NCI-H187 (cell line): ENCODE measurements at regions not wholly inside any gene's neighbourhood (a gene's known extent, or its start where the extent isn't known, plus 50 kb on each side); places are given as distances from the start of the nearest gene placed in this dataset.

ENCODE experiments used
- DNase-seq, 2 experiments: peaks; one replicate each; lab custom pipeline; 2025; lab: John Stamatoyannopoulos, UW

- DNase-seq = no peak
Measured at GRCh38 chr14:26128931-26129671, 468.7 kb downstream of the NOVA1 start.

DNA sequence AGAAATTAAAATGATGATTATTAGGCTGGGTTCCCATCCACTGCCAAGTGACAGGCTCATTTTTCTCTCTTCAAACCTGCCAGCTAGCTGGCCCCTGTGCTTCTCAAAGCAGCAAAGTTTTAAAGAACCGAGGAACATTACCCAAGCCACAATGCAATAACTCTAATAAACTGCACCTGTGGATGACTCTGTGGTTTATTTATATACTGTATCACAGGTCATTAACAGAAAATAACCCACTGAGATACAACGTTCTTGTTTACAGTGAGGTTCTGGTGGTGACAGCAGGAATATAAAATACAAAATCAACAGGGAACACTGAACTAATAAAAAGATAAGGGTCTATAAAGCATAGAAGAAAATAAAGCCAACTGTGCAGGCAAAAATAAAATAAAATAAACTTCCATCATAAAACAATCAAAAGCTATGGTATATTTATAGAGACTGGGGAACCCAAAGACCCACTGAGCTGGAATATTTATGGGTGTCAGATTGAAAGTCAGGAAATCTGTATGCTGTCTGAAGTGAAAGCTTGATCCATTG is 472.9 kb downstream of the NOVA1 start:
- no peak for DNase-seq

DNA sequence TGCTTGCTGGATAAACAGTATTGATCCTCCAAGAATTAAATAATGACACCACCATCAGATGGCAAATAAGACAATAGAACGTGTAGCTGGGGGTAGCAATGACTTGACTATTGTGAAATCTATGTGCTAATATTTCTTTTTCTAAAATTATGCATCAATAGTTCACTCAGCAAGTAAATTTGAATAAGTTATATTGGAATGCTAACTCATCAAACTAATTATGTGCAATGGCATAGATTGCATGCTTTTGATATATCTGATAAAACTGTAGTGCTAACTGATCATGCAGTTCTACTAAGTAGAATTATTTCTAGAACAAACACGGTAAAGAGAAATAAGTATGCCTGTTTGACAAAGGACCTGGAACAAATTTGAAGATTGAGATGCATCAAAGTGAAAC is 474.4 kb downstream of the NOVA1 start:
- DNase-seq = no peak

GRCh38 chr14:26121181-26121580 is 476.7 kb downstream of the NOVA1 start:
- no peak for DNase-seq

GRCh38 chr14:26113911-26114640 is 483.8 kb downstream of the NOVA1 start:
- DNase-seq = no peak

DNA sequence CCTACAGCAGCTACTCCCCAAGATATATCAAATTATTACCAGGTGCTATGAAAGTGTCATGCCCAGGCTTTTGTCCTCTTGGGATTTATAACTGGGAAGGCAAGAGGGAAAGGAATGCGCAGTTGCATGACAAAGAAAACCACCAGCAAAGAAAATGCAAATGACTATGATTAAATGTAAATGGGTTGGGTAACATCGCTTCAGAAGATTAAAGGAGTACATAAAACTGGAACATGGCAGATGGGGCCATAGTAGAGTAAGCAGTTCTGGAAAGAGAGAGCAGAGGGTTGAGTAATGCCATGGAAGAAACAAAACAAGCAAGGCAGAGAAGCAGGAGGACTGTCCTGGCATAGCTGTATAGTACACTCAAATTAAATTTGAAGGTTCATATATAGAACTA is 493.1 kb downstream of the NOVA1 start:
- no peak for DNase-seq

DNA sequence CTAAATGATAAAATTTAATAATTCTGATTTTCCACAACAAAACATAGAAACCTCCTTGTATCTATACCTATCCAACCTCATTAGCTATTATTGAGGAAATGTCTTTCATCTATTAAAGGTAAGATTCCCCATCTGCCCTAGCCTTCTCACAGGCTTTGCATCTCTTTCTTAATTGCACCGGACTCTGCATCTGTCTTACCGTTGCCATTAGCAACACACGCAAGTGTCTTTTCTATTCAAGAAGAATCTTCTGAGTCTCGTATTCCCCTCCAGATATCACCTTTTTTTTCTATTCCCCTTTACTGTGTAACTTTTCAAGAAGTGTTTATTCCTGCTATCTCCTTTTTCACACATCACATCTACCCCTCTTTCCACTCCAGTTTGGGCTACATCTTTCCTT is 500.0 kb downstream of the NOVA1 start:
- no peak for DNase-seq

- no peak for DNase-seq
Measured at GRCh38 chr14:26088275-26088674, 509.6 kb downstream of the NOVA1 start.

DNA sequence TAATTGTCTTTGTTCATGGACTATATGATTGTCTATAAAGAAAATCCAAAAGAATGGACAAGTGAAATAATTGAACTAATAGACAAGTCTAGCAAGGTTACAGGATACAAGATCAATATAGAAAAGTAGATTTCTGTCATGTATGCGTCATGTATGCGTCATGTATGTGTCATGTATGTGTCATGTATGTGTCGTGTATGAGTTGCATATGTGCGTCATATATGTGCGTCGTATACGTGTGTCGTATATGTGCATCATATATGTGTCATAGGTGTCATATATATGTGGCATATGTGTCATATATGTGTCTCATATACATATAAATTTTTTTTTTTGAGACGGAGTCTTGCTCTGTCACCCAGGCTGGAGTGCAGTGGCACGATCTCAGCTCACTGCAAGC is 516.8 kb downstream of the NOVA1 start:
- no peak for DNase-seq

DNA sequence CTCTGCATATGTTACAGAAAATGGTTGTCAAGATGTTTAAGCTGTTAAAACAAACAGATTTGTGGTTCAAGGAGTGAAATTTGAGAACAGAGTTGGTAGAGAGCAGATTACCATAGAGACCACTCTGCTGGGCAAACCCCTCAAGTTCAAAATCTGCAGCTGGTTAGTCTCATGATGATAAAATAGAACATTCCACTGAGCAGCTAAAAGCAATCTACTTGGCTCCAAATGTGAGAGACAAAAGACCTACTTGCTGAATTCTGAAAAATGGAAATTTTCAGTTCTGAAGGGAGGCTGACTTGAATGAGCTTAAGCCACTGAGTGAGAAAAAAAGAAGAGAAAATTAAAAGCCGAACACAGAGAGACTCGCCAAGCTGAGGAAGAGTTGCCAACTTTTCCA is 519.3 kb downstream of the NOVA1 start:
- peak in 1 of 2 experiments; percentile 18 for DNase-seq

DNA sequence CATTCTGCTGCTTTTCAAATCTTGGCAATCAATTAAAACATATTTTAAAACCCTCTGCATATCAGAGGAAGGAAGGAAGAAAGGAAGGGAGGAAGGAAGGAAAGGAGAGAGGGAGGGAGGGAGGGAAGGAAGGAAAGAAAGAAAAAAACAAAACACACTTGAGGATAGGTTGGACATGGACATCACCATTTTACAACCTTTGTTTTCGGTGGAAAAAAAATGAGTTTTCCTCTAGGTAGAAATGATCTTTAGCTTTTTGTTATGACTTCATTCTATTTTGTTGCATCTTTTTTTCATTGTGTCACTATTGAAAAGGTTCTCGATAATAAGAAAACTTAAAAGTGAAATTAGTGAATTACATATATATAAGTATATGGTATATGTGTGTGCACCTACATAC is 522.9 kb downstream of the NOVA1 start:
- no peak for DNase-seq

DNA sequence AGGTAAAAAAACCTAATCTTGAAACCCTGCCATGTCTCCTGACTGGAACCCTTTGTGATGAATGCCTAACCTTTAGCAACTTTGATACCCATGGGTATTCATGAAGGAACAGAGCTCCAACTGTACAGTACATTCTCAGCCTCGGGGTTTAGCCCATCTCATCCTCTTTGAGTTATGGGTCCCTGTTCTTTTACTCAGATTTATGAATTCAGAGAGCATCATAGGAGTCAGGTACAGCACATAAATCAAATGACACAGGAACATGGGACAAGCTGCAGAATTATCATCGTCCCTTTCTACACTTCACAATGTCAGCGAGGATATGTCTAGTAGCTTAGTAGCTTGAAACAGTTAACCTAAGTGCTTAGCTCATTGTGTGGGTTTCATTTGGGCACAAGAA is 527.4 kb downstream of the NOVA1 start:
- DNase-seq = no peak

GRCh38 chr14:26067786-26068459 is 529.9 kb downstream of the NOVA1 start:
- DNase-seq = no peak

GRCh38 chr14:26067341-26067740 is 530.5 kb downstream of the NOVA1 start:
- no peak for DNase-seq

DNA sequence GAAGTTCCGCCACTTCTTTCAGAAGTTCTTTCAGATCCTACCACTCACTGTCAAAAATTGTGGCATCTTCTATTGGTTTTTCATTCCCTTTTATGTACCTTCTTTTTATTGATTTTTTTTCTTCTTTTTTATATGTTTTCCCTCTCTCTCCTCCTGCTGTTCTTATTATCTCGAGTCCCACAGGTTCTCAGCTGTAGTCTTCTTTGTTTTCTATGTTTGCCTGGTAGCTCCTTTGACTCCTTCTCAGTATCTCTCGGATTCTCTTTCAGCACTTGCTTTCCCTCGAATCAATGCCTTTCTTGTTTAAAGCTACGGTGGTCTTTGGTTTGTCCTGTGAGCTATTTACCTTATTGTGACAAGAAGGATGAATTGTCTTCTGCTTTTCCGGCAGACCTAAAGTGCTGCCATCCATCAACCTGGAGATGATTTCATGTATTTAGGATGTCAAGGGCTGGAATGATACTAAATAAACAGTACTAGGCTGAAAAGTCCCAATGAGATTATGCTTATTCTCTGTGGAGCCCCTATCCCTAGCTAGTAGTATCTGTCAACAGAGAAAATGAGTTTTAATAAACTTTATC is 541.7 kb downstream of the NOVA1 start:
- DNase-seq = no peak

DNA sequence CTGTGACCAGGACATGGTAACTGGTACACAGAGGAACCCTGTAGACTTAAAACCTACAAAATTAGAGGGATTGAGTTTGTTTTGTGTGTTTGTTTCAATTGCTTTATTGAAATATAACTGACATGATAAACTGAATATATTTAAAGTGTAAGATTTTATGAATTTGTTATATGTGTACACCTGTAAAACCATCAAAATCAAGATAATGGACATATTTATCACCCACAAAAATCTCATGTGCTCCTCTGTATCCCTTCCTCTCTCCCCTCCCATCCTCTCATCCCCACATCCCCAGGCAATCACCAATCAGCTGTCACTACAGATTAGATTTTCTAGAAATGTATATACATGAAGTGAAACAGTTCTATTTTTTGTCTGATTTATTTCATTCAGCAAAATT is 565.5 kb downstream of the NOVA1 start:
- no peak for DNase-seq

- no peak for DNase-seq
Measured at GRCh38 chr14:26026384-26026783, 571.4 kb downstream of the NOVA1 start.

DNA sequence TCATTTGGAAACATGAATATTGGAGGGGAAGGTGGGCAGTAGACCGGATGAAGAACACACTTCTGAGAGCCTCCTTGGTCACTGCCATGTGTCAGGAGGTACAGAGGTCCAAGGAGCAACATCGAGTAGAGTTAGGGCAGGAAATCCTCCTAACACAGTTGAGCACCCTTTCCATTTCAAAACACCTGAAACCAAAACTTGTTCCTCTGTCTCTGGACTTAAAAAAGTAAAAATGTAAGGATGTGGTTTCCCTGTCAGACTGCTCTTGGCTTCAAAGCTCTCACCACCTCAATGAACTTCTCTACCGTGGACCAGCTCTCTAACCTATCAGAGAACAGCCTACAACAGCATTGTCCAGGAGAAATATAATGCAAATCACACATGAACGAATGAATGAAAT is 573.9 kb downstream of the NOVA1 start:
- no peak for DNase-seq

DNA sequence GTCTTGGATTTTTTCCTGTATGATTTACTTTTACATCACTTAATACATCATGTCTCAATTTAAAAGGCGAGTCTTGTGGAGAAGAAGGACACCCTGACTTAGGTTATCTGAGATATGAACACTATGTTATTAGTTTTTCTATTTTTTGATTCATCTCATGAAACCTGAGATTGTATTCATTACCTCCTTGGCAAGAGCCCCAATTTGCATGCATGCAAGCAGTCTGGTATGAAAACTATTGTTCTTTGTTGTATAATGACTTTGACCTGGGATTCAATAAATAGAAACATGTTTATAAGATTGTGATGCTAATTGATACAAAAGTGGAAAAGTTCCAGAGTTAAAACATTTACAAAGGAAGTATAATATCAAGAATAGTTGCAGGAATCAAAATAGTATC is 576.1 kb downstream of the NOVA1 start:
- DNase-seq = no peak

- DNase-seq = no peak
Measured at GRCh38 chr14:26017270-26017669, 580.6 kb downstream of the NOVA1 start.

DNA sequence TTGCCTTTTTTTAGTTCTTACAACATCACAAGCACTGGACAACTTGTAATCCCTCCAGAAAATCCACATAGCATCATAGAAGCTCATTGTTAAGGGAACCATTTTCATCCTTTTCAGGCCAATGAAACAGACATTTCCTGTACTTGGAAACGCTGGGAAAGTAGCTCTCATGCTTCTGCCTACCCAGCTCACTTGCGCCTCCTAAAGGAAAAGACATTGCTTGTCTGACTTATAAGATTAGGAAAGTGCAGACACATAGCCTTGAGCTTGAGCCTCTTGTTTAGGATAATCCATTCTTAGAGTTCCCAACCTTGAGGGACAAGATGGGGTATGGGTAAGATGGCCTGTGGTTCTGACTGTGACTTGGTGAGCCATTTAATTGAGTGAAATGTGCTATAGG is 589.5 kb downstream of the NOVA1 start:
- no peak for DNase-seq

- DNase-seq = no peak
Measured at GRCh38 chr14:26004342-26004741, 593.5 kb downstream of the NOVA1 start.

- no peak for DNase-seq
Measured at GRCh38 chr14:25993830-25994229, 604.0 kb downstream of the NOVA1 start.
